Hepatocyte (in vitro differentiated cells): ENCODE measurements at regions not wholly inside any gene's neighbourhood (a gene's known extent, or its start where the extent isn't known, plus 50 kb on each side); places are given as distances from the start of the nearest gene placed in this dataset.

ENCODE experiments used
- DNase-seq: peaks from one replicate; pipeline ENCODE4 v3.0.0-alpha.2; 2016; ENCODE audit warnings: low spot score
- H2AFZ ChIP-seq: fragments of 200-600 bp; sonication (generic); 2 replicates; pipeline ENCODE4 v1.6.0; 2016; ENCODE audit warnings: antibody characterized with exemption, mild to moderate bottlenecking
- H3K27ac ChIP-seq: fragments of 200-600 bp; sonication (generic); 2 replicates; pipeline ENCODE4 v1.5.1; 2016; ENCODE audit warnings: mild to moderate bottlenecking
- H3K27me3 ChIP-seq: fragments of 200-600 bp; sonication (generic); 2 replicates; pipeline ENCODE4 v1.6.1; 2016
- H3K36me3 ChIP-seq: fragments of 200-600 bp; sonication (generic); replicated peaks from 2 replicates; pipeline ENCODE4 v1.5.1; 2016; ENCODE audit warnings: low read depth; ENCODE audit not compliant: insufficient read depth
- H3K4me1 ChIP-seq: fragments of 200-600 bp; sonication (generic); 2 replicates; pipeline ENCODE4 v1.5.1; 2016; ENCODE audit warnings: mild to moderate bottlenecking, moderate library complexity; ENCODE audit not compliant: insufficient read depth
- H3K4me2 ChIP-seq: fragments of 200-600 bp; sonication (generic); 2 replicates; pipeline ENCODE4 v1.6.0; 2016
- H3K4me3 ChIP-seq: fragments of 200-600 bp; sonication (generic); 2 replicates; pipeline ENCODE4 v1.5.1; 2016; ENCODE audit warnings: mild to moderate bottlenecking
- H3K79me2 ChIP-seq: fragments of 200-600 bp; sonication (generic); 2 replicates; pipeline ENCODE4 v1.6.0; 2017; ENCODE audit warnings: mild to moderate bottlenecking
- H3K9me2 ChIP-seq: fragments of 200-600 bp; sonication (generic); replicated peaks from 2 replicates; pipeline ENCODE4 v1.6.0; 2017; ENCODE audit warnings: mild to moderate bottlenecking; ENCODE audit not compliant: insufficient read depth
- H3K9me3 ChIP-seq: fragments of 200-600 bp; sonication (generic); 2 replicates; pipeline ENCODE4 v1.5.1; 2016; ENCODE audit warnings: low read depth, mild to moderate bottlenecking
- H4K20me1 ChIP-seq: fragments of 200-600 bp; sonication (generic); 2 replicates; pipeline ENCODE4 v1.6.0; 2016; ENCODE audit warnings: mild to moderate bottlenecking; ENCODE audit not compliant: insufficient read depth, poor library complexity, severe bottlenecking
- CTCF ChIP-seq: fragments of 200-600 bp; sonication (generic); IDR thresholded peaks from 2 replicates; pipeline ENCODE4 v1.5.1; 2016; ENCODE audit warnings: antibody characterized with exemption, mild to moderate bottlenecking; ENCODE audit not compliant: poor library complexity
- EZH2 ChIP-seq: fragments of 200-600 bp; sonication (generic); IDR thresholded peaks from 2 replicates; pipeline ENCODE4 v1.6.1; 2016; ENCODE audit warnings: antibody characterized with exemption, mild to moderate bottlenecking, borderline replicate concordance
- EZH2phosphoT487 ChIP-seq: fragments of 200-600 bp; sonication (generic); IDR thresholded peaks from one replicate; pipeline ENCODE4 v1.6.1; 2018; ENCODE audit warnings: antibody characterized with exemption, mild to moderate bottlenecking, low read depth, moderate library complexity; ENCODE audit not compliant: unreplicated experiment, severe bottlenecking
- WGBS: methylation state at CpG from one replicate; pipeline ENCODE4 v1.1.6; 2016; ENCODE audit warnings: low lambda C conversion rate; ENCODE audit errors: missing lambda C conversion rate; 5-methylcytosine and 5-hydroxymethylcytosine counted together

- Histone ChIP-seq H3K36me3 (no peaks in the 10 kb centered on the region), H3K27me3 (no peaks in the 10 kb centered on the region), H3K4me2 (no peak overlapping the region), H3K4me1 (no peaks in the 10 kb centered on the region), H3K79me2 (no peaks in the 10 kb centered on the region), H2AFZ (no peak overlapping the region), H3K4me3 (no peak overlapping the region), H3K9me2 (no peaks in the 10 kb centered on the region), H3K9me3 (no peaks in the 10 kb centered on the region), H3K27ac (no peak overlapping the region), H4K20me1 (no peaks in the 10 kb centered on the region)
- 83% methylated on average over 3 of the region's 3 CpGs for WGBS
- TF ChIP-seq CTCF (no peak), EZH2 (no peak), EZH2phosphoT487 (no peak)
- no peak for DNase-seq
Observed at GRCh38 chr7:68904630-68905029, 693.6 kb upstream of the AUTS2 start.

GRCh38 chr7:68911754-68912153 is 686.5 kb upstream of the AUTS2 start:
- Histone ChIP-seq H2AFZ (no peak overlapping the region), H3K4me2 (no peak overlapping the region), H3K27me3 (no peaks in the 10 kb centered on the region), H3K79me2 (no peaks in the 10 kb centered on the region), H3K27ac (no peak overlapping the region), H3K9me2 (no peaks in the 10 kb centered on the region), H3K4me3 (no peak overlapping the region), H4K20me1 (no peaks in the 10 kb centered on the region), H3K9me3 (no peaks in the 10 kb centered on the region), H3K36me3 (no peaks in the 10 kb centered on the region), H3K4me1 (no peaks in the 10 kb centered on the region)
- TF ChIP-seq EZH2 = no peak
- no peak for TF ChIP-seq CTCF
- TF ChIP-seq EZH2phosphoT487 = no peak
- no peak for DNase-seq

GRCh38 chr7:68914006-68914405 is 684.3 kb upstream of the AUTS2 start:
- H3K79me2 ChIP-seq = no peaks in the 10 kb centered on the region
- 66% methylated on average over 3 of the region's 3 CpGs for WGBS
- H3K27ac ChIP-seq = no peak overlapping the region
- H3K4me2 ChIP-seq = no peak overlapping the region
- no peaks in the 10 kb centered on the region for H3K36me3 ChIP-seq
- H4K20me1 ChIP-seq = no peaks in the 10 kb centered on the region
- H2AFZ ChIP-seq = no peak overlapping the region
- H3K9me2 ChIP-seq = no peaks in the 10 kb centered on the region
- H3K4me1 ChIP-seq = no peaks in the 10 kb centered on the region
- H3K4me3 ChIP-seq = no peak overlapping the region
- TF ChIP-seq EZH2 = no peak
- TF ChIP-seq EZH2phosphoT487 = no peak
- TF ChIP-seq CTCF = no peak
- no peaks in the 10 kb centered on the region for H3K9me3 ChIP-seq
- no peaks in the 10 kb centered on the region for H3K27me3 ChIP-seq
- no peak for DNase-seq

DNA sequence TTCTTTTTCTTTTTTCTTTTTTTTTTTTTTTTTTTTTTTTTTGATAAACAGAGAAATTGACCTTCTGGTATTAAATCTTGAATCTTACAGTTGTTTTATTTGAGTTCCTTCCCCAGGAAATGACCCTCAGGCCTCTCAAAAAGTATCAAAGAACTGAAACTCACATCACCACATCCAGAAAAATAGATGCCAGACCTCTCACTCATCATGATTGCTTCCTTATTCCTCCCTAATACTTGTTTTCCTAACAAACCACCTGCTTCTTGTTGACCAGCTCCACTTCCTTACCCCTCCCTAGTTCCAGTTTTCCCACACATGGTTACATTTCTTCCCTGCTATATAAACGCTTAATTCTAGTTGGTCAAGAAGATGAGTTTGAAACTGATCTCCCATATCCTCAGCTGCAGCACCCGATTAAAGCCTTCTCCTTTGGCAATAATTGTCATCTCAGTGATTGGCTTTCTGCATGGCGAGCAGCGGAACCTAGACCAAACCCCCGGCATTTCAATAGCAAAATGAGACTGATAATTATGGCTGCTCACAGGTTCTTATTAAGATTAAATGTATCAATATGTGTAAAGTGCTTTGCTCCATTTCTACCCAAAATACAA is 681.1 kb upstream of the AUTS2 start:
- H2AFZ ChIP-seq = no peak overlapping the region
- no peak overlapping the region for H3K4me3 ChIP-seq
- H3K9me3 ChIP-seq = no peaks in the 10 kb centered on the region
- H4K20me1 ChIP-seq = no peaks in the 10 kb centered on the region
- TF ChIP-seq CTCF = no peak
- TF ChIP-seq EZH2 = no peak
- TF ChIP-seq EZH2phosphoT487 = no peak
- H3K79me2 ChIP-seq = no peaks in the 10 kb centered on the region
- H3K4me1 ChIP-seq = no peaks in the 10 kb centered on the region
- WGBS = 80% methylated on average over 5 of the region's 5 CpGs
- no peaks in the 10 kb centered on the region for H3K9me2 ChIP-seq
- H3K36me3 ChIP-seq = no peaks in the 10 kb centered on the region
- no peak overlapping the region for H3K4me2 ChIP-seq
- DNase-seq = no peak
- no peaks in the 10 kb centered on the region for H3K27me3 ChIP-seq
- no peak overlapping the region for H3K27ac ChIP-seq
